H1 (cell line): ENCODE measurements at regions not wholly inside any gene's neighbourhood (a gene's known extent, or its start where the extent isn't known, plus 50 kb on each side); places are given as distances from the start of the nearest gene placed in this dataset.

Experiments
- CTCF ChIA-PET: fragments of 300-600 bp; sonication (Branson Sonifier 250); formaldehyde crosslinking; loops from one replicate; lab custom pipeline; 2021; ENCODE audit not compliant: partially characterized antibody; lab: Charles Lee
- POLR2A ChIA-PET: fragments of 300-600 bp; sonication (Branson Sonifier 250); formaldehyde crosslinking; loops from one replicate; lab custom pipeline; 2021; ENCODE audit warnings: inconsistent platforms; ENCODE audit not compliant: partially characterized antibody; lab: Charles Lee
- DNase-seq, 2 experiments: peaks; one replicate each; pipeline versions ENCODE4 v3.0.0 to v3.0.0-alpha.2; 2010 to 2022; ENCODE audit warnings: low spot score in 2 of 2, low read depth in 1 of 2, mixed read lengths in 1 of 2
- FAIRE-seq: peaks from 2 replicates; lab custom pipeline; 2011; peaks lifted over from hg19 to GRCh38; lab: Jason Lieb, UNC
- H2AFZ ChIP-seq: 2 replicates; pipeline ENCODE4 v1.8.1; 2012; ENCODE audit warnings: low read length, inconsistent platforms
- H2AK5ac ChIP-seq: 2 replicates; pipeline ENCODE4 v1.6.1; 2013; ENCODE audit warnings: low read depth, low read length
- H2BK120ac ChIP-seq: replicated peaks from 2 replicates; pipeline ENCODE3; 2013; ENCODE audit warnings: low read depth, low read length, inconsistent platforms
- H2BK12ac ChIP-seq: 2 replicates; pipeline ENCODE4 v1.6.1; 2013; ENCODE audit warnings: low read depth, low read length
- H2BK15ac ChIP-seq: 2 replicates; pipeline ENCODE4 v1.6.1; 2013; ENCODE audit warnings: low read length
- H2BK20ac ChIP-seq: 2 replicates; pipeline ENCODE4 v1.6.1; 2013; ENCODE audit warnings: low read length
- H2BK5ac ChIP-seq: 2 replicates; pipeline ENCODE4 v1.6.1; 2013; ENCODE audit warnings: low read depth, low read length
- H3K14ac ChIP-seq: 2 replicates; pipeline ENCODE4 v1.6.1; 2013; ENCODE audit warnings: inconsistent platforms; ENCODE audit not compliant: insufficient read length
- H3K18ac ChIP-seq: 2 replicates; pipeline ENCODE4 v1.6.1; 2013; ENCODE audit warnings: low read length; ENCODE audit errors: extremely low read depth
- H3K23ac ChIP-seq: 2 replicates; pipeline ENCODE4 v1.6.1; 2013; ENCODE audit warnings: inconsistent platforms; ENCODE audit not compliant: insufficient read length
- H3K23me2 ChIP-seq: 2 replicates; pipeline ENCODE4 v1.6.1; 2013; ENCODE audit warnings: low read depth, low read length
- H3K27ac ChIP-seq: 2 replicates; pipeline ENCODE4 v1.6.1; 2011; ENCODE audit warnings: low read depth, low read length, inconsistent platforms
- H3K27me3 ChIP-seq, 4 experiments: replicated peaks in 1 of 4; 1 replicate in 1 of 4; 2 replicates in 3 of 4; pipeline versions ENCODE4 v1.6.1 to v1.8.1; 2011 to 2013; ENCODE audit warnings: low read length in 3 of 4, mild to moderate bottlenecking in 3 of 4, inconsistent platforms in 2 of 4, mixed read lengths in 2 of 4, moderate library complexity in 1 of 4; ENCODE audit not compliant: control insufficient read depth in 3 of 4, insufficient read depth in 3 of 4; ENCODE audit errors: extremely low read depth in 1 of 4
- H3K36me3 ChIP-seq, 4 experiments: 2 replicates each; pipeline versions ENCODE4 v1.6.1 to v1.8.1; 2011 to 2013; ENCODE audit warnings: mild to moderate bottlenecking in 4 of 4, low read length in 3 of 4, moderate library complexity in 2 of 4, control low read depth in 1 of 4, inconsistent platforms in 1 of 4; ENCODE audit not compliant: insufficient read depth in 4 of 4, control insufficient read depth in 2 of 4
- H3K4ac ChIP-seq: replicated peaks from 2 replicates; pipeline ENCODE3; 2013; ENCODE audit warnings: low read length, low read depth, mixed read lengths, inconsistent platforms; ENCODE audit not compliant: insufficient read length
- H3K4me1 ChIP-seq, 4 experiments: replicated peaks in 1 of 4; 1 replicate in 1 of 4; 2 replicates in 3 of 4; pipeline versions ENCODE4 v1.6.1 to v1.8.1; 2011 to 2013; ENCODE audit warnings: low read length in 3 of 4, inconsistent platforms in 2 of 4, mixed read lengths in 1 of 4; ENCODE audit not compliant: insufficient read depth in 4 of 4, control insufficient read depth in 3 of 4
- H3K4me2 ChIP-seq, 2 experiments: 2 replicates each; pipeline versions ENCODE4 v1.6.1 to v1.8.1; 2011 to 2013; ENCODE audit warnings: low read depth in 2 of 2, low read length in 2 of 2, control low read depth in 1 of 2, inconsistent platforms in 1 of 2, mild to moderate bottlenecking in 1 of 2; ENCODE audit not compliant: insufficient read depth in 1 of 2
- H3K4me3 ChIP-seq, 4 experiments: fragments of 200-600, 300-600 bp in 1 of 4; sonication (generic), shearing (Covaris generic), sonication (Bioruptor Twin) in 1 of 4; 2 replicates each; pipeline versions ENCODE4 v1.5.1 to v1.8.1; 2011 to 2016; ENCODE audit warnings: low read length in 4 of 4, low read depth in 3 of 4, control low read depth in 2 of 4, inconsistent platforms in 2 of 4, mild to moderate bottlenecking in 2 of 4, mixed read lengths in 1 of 4, moderate library complexity in 1 of 4; ENCODE audit not compliant: insufficient read depth in 2 of 4; ENCODE audit errors: extremely low read depth in 1 of 4
- H3K56ac ChIP-seq: replicated peaks from 2 replicates; pipeline ENCODE3; 2013; ENCODE audit warnings: low read depth, mild to moderate bottlenecking, mixed read lengths, low read length, inconsistent platforms; ENCODE audit not compliant: insufficient read length
- H3K79me1 ChIP-seq: 2 replicates; pipeline ENCODE4 v1.6.1; 2013; ENCODE audit warnings: low read depth, low read length, control low read depth
- H3K79me2 ChIP-seq, 2 experiments: 2 replicates each; pipeline versions ENCODE4 v1.6.1 to v1.8.1; 2012 to 2013; ENCODE audit warnings: low read length in 2 of 2, mild to moderate bottlenecking in 2 of 2, inconsistent platforms in 1 of 2; ENCODE audit not compliant: insufficient read depth in 2 of 2, control insufficient read depth in 1 of 2
- H3K9ac ChIP-seq, 4 experiments: replicated peaks in 1 of 4; 1 replicate in 1 of 4; 2 replicates in 3 of 4; pipeline versions ENCODE4 v1.6.1 to v1.8.1; 2011 to 2013; ENCODE audit warnings: low read depth in 3 of 4, low read length in 3 of 4, control low read depth in 2 of 4, mild to moderate bottlenecking in 2 of 4, moderate library complexity in 2 of 4, inconsistent platforms in 1 of 4; ENCODE audit errors: extremely low read depth in 1 of 4
- H3K9me3 ChIP-seq, 2 experiments: 2 replicates each; pipeline versions ENCODE4 v1.6.1 to v1.8.1; 2012 to 2013; ENCODE audit warnings: mild to moderate bottlenecking in 2 of 2, moderate library complexity in 2 of 2, control low read depth in 1 of 2, inconsistent platforms in 1 of 2, low read depth in 1 of 2, low read length in 1 of 2, mixed read lengths in 1 of 2; ENCODE audit not compliant: insufficient read depth in 2 of 2
- H4K20me1 ChIP-seq, 2 experiments: replicated peaks in 1 of 2; 2 replicates each; pipeline versions ENCODE3 to v1.8.1; 2011 to 2013; ENCODE audit warnings: inconsistent platforms in 2 of 2, low read length in 2 of 2, mild to moderate bottlenecking in 1 of 2; ENCODE audit not compliant: insufficient read depth in 2 of 2, control insufficient read depth in 1 of 2
- H4K5ac ChIP-seq: 2 replicates; pipeline ENCODE4 v1.6.1; 2013; ENCODE audit warnings: low read length, low read depth, mixed read lengths, inconsistent platforms; ENCODE audit not compliant: insufficient read length
- H4K8ac ChIP-seq: 2 replicates; pipeline ENCODE4 v1.8.0; 2013; ENCODE audit warnings: mild to moderate bottlenecking, moderate library complexity, low read length, inconsistent platforms; ENCODE audit not compliant: insufficient read depth; ENCODE audit errors: extremely low read depth
- H4K91ac ChIP-seq: replicated peaks from 2 replicates; pipeline ENCODE3; 2013; ENCODE audit warnings: low read length, mixed read lengths, inconsistent platforms; ENCODE audit not compliant: insufficient read length
- CREB1 ChIP-seq: IDR thresholded peaks from 2 replicates; pipeline ENCODE4 v1.6.1; 2012; ENCODE audit warnings: inconsistent platforms
- WGBS, 2 experiments: shearing (Covaris generic) in 1 of 2; methylation state at CpG; one replicate each; pipeline versions ENCODE4 v1.1.6 to v1.1.7; 2013 to 2015; ENCODE audit warnings: low lambda C conversion rate in 2 of 2, mixed read lengths in 2 of 2, inconsistent platforms in 1 of 2, low coverage in 1 of 2, missing lambda C conversion rate in 1 of 2; ENCODE audit not compliant: insufficient replicate concordance in 2 of 2, insufficient coverage in 1 of 2, insufficient read length in 1 of 2; ENCODE audit errors: extremely low coverage in 1 of 2, missing lambda C conversion rate in 1 of 2; 5-methylcytosine and 5-hydroxymethylcytosine counted together

DNA sequence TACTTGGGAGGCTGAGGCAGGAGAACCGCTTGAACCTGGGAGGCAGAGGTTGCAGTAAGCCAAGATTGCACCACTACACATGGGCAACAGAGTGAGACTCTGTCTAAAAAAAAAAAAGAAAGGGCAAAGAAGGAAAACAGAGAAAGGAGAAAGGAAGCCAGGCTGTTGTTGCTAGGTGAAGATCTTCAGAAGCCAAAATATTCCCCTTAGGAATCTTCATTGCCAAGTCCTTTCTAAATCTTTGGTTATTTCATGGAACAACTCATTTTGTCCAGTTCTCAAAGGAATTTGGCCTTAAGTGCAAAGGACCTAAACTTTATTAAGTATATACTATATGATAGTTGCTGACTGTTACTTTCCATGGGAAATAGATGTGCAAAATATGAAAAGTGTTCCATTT, 59.2 kb upstream of the OSBPL11 start:
- Histone ChIP-seq H2BK20ac (no peak overlapping the region), H3K4me2 (no peak overlapping the region), H2AK5ac (no peak overlapping the region), H3K36me3 (no peaks in the 10 kb centered on the region), H3K27ac (no peak overlapping the region), H2BK15ac (no peak overlapping the region), H4K8ac (no peak overlapping the region), H3K4ac (no peak overlapping the region), H4K5ac (no peak overlapping the region), H2BK5ac (no peak overlapping the region), H3K27me3 (no peaks in the 10 kb centered on the region), H3K14ac (no peak overlapping the region), H3K23ac (no peak overlapping the region), H3K18ac (no peak overlapping the region), H4K20me1 (no peaks in the 10 kb centered on the region), H2BK120ac (no peak overlapping the region), H3K56ac (no peak overlapping the region), H3K79me1 (no peaks in the 10 kb centered on the region), H3K9me3 (no peaks in the 10 kb centered on the region; a peak in 1 of 4 replicates), H3K23me2 (no peaks in the 10 kb centered on the region), H3K79me2 (no peaks in the 10 kb centered on the region), H3K4me1 (peaks cover 0 to 5% (median 0%) of the 10 kb centered on the region in 4 experiments; a peak in 4 of 7 replicates), H3K9ac (no peak overlapping the region), H2BK12ac (no peak overlapping the region), H4K91ac (no peak overlapping the region), H3K4me3 (no peak overlapping the region), H2AFZ (no peak overlapping the region)
- ChIA-PET CTCF (no interaction called here), POLR2A (no interaction called here)
- no peak for TF ChIP-seq CREB1
- DNase-seq (peak in 1 of 2 experiments; percentile 22), FAIRE-seq (no peak)
- 100% methylated on average over 1 of the region's 1 CpG; no CpG with 5 or more reads in 1 of the 2 experiments for WGBS, 2 experiments
